Kidney glomerular epithelial cell (primary cell): ENCODE measurements at regions not wholly inside any gene's neighbourhood (a gene's known extent, or its start where the extent isn't known, plus 50 kb on each side); places are given as distances from the start of the nearest gene placed in this dataset.
"Not testable (repeated sequence)": the region's sequence is repeated elsewhere in the genome, so short reads cannot be mapped to it uniquely, and the experiment has no call there.

Experiments
- DNase-seq: peaks from one replicate; lab custom pipeline; 2025; lab: John Stamatoyannopoulos, UW

- no peak for DNase-seq
Measured at GRCh38 chr5:142222225-142222865, 102.5 kb downstream of the SPRY4 start.

GRCh38 chr5:142221091-142221860 is 103.5 kb downstream of the SPRY4 start:
- DNase-seq = no peak

GRCh38 chr5:142219146-142219545 is 105.7 kb downstream of the SPRY4 start:
- no peak for DNase-seq

GRCh38 chr5:142216931-142217330 is 107.9 kb downstream of the SPRY4 start:
- no peak for DNase-seq

- peak; percentile 97 for DNase-seq
Measured at GRCh38 chr5:142215915-142216681, 107.5 kb downstream of the NDFIP1 start.

GRCh38 chr5:142213077-142213476 is 104.5 kb downstream of the NDFIP1 start:
- DNase-seq = peak; percentile 77

- DNase-seq = no peak
Measured at GRCh38 chr5:142211918-142212317, 103.3 kb downstream of the NDFIP1 start.

- DNase-seq = no peak
Measured at GRCh38 chr5:142210864-142211412, 102.4 kb downstream of the NDFIP1 start.

- no peak for DNase-seq
Measured at GRCh38 chr5:142210011-142210410, 101.4 kb downstream of the NDFIP1 start.

GRCh38 chr5:142208777-142209312 is 100.3 kb downstream of the NDFIP1 start:
- no peak for DNase-seq

- DNase-seq = not testable (repeated sequence)
Measured at GRCh38 chr5:142208244-142208643, 99.7 kb downstream of the NDFIP1 start.

GRCh38 chr5:142206801-142207200 is 98.2 kb downstream of the NDFIP1 start:
- no peak for DNase-seq

GRCh38 chr5:142204219-142204618 is 95.6 kb downstream of the NDFIP1 start:
- DNase-seq = no peak
